ENCODE measurements at regions not wholly inside any gene's neighbourhood (a gene's known extent, or its start where the extent isn't known, plus 50 kb on each side); places are given as distances from the start of the nearest gene placed in this dataset.

GRCh38 chr6:165229216-165229615 is 80.2 kb downstream of the C6orf118 start:
- DNase-seq = no peak

GRCh38 chr6:165227644-165228329 is 81.6 kb downstream of the C6orf118 start:
- DNase-seq = no peak

GRCh38 chr6:165223736-165224135 is 85.7 kb downstream of the C6orf118 start:
- DNase-seq = no peak

GRCh38 chr6:165223101-165223500 is 86.3 kb downstream of the C6orf118 start:
- no peak for DNase-seq

- no peak for DNase-seq
Observed at GRCh38 chr6:165222315-165223025, 86.9 kb downstream of the C6orf118 start.

GRCh38 chr6:165220045-165220444 is 89.4 kb downstream of the C6orf118 start:
- no peak for DNase-seq

GRCh38 chr6:165219629-165220028 is 89.8 kb downstream of the C6orf118 start:
- DNase-seq = no peak

- no peak for DNase-seq
Observed at GRCh38 chr6:165218829-165219228, 90.6 kb downstream of the C6orf118 start.

- no peak for DNase-seq
Observed at GRCh38 chr6:165206798-165207197, 102.6 kb downstream of the C6orf118 start.

- DNase-seq = no peak
Observed at GRCh38 chr6:165205632-165206031, 103.8 kb downstream of the C6orf118 start.

- DNase-seq = no peak
Observed at GRCh38 chr6:165204807-165205545, 104.4 kb downstream of the C6orf118 start.

GRCh38 chr6:165200178-165200577 is 109.2 kb downstream of the C6orf118 start:
- DNase-seq = no peak

- no peak for DNase-seq
Observed at GRCh38 chr6:165191461-165191860, 117.9 kb downstream of the C6orf118 start.

- DNase-seq = no peak
Observed at GRCh38 chr6:165186441-165187205, 122.8 kb downstream of the C6orf118 start.

- DNase-seq = no peak
Observed at GRCh38 chr6:165186041-165186440, 123.4 kb downstream of the C6orf118 start.

GRCh38 chr6:165184192-165184979 is 125.0 kb downstream of the C6orf118 start:
- no peak for DNase-seq

- DNase-seq = no peak
Observed at GRCh38 chr6:165183496-165184140, 125.8 kb downstream of the C6orf118 start.

- no peak for DNase-seq
Observed at GRCh38 chr6:165183071-165183470, 126.3 kb downstream of the C6orf118 start.

GRCh38 chr6:165181951-165182414 is 127.4 kb downstream of the C6orf118 start:
- DNase-seq = no peak

GRCh38 chr6:165178056-165178455 is 131.3 kb downstream of the C6orf118 start:
- DNase-seq = no peak

GRCh38 chr6:165173484-165173883 is 135.9 kb downstream of the C6orf118 start:
- DNase-seq = no peak

GRCh38 chr6:165167861-165168260 is 141.5 kb downstream of the C6orf118 start:
- DNase-seq = no peak
